ENCODE measurements at regions not wholly inside any gene's neighbourhood (a gene's known extent, or its start where the extent isn't known, plus 50 kb on each side); places are given as distances from the start of the nearest gene placed in this dataset.

- TF ChIP-seq ZNF274 (IDR thresholded peaks at IDR 0.05; ENCODE audit: low read depth, low read length), result no peak
- H3K4me3 ChIP-seq (ENCODE audit: low read length), result no peak overlapping the region
Observed at GRCh38 chr4:153122855-153123254, 81.4 kb upstream of the TRIM2 start.

- TF ChIP-seq ZNF274 (IDR thresholded peaks at IDR 0.05; ENCODE audit: low read depth, low read length), result no peak
- H3K4me3 ChIP-seq (ENCODE audit: low read length), result no peak overlapping the region
Observed at GRCh38 chr4:153126137-153126536, 78.1 kb upstream of the TRIM2 start.

DNA sequence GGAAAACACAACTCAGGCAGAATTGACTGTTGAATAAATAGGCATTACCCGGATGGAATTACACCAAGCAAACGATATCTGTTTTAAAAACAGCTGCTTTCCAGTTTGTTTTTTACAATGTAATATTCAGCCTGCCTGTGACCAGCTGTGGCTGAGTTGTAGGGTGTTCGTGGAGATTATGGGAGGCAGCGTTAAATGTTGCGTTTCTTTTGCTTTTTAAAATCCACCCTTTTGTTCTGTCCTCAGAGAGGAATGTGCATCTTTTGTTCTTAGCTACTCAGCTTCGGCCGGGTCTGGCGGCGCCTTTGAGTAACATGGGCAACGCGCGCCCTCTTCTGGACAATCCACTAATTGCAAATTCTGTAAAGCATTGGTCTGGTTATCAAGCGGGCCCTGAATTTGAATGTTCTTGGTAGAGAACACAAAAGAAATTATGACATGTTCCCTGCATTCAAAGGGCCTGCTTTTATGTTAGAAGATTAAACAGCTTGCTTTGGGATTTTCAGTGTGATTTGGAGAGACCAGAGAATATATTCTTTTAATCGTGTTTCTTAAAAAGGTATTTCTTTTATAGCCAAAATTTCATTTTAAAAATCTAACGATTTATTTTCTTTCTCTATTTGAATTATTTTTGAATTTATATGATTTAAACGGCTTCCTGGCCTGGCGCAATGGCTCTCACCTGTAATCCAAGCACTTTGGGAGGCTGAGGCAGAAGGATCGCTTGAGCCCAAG, 76.3 kb upstream of the TRIM2 start:
- no peak for TF ChIP-seq ZNF274 (IDR thresholded peaks at IDR 0.05; ENCODE audit: low read depth, low read length)
- no peak overlapping the region for H3K4me3 ChIP-seq (ENCODE audit: low read length)

DNA sequence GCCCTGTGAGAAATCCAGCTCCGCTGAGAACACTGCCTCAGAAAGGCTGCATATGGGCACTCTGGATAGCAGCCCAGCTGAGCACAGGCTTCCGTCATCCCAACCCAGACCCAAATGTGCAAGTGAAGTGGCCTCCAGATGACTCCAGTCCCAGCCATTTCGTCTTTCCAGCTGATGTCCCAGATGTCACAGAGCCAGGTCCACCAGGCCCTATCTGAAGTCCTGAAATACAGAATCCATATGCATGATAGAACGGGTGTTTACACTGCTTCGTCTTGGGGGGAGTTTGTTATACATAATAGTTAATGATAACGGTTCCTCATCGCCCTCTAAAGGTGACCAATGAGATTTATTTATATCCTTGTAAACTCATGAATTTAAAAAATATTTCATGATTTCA, 72.6 kb upstream of the TRIM2 start:
- no peak for TF ChIP-seq ZNF274 (IDR thresholded peaks at IDR 0.05; ENCODE audit: low read depth, low read length)
- H3K4me3 ChIP-seq (ENCODE audit: low read length), result no peak overlapping the region

GRCh38 chr4:153137159-153137558, 67.1 kb upstream of the TRIM2 start:
- TF ChIP-seq ZNF274 (IDR thresholded peaks at IDR 0.05; ENCODE audit: low read depth, low read length), result no peak
- no peak overlapping the region for H3K4me3 ChIP-seq (ENCODE audit: low read length)

DNA sequence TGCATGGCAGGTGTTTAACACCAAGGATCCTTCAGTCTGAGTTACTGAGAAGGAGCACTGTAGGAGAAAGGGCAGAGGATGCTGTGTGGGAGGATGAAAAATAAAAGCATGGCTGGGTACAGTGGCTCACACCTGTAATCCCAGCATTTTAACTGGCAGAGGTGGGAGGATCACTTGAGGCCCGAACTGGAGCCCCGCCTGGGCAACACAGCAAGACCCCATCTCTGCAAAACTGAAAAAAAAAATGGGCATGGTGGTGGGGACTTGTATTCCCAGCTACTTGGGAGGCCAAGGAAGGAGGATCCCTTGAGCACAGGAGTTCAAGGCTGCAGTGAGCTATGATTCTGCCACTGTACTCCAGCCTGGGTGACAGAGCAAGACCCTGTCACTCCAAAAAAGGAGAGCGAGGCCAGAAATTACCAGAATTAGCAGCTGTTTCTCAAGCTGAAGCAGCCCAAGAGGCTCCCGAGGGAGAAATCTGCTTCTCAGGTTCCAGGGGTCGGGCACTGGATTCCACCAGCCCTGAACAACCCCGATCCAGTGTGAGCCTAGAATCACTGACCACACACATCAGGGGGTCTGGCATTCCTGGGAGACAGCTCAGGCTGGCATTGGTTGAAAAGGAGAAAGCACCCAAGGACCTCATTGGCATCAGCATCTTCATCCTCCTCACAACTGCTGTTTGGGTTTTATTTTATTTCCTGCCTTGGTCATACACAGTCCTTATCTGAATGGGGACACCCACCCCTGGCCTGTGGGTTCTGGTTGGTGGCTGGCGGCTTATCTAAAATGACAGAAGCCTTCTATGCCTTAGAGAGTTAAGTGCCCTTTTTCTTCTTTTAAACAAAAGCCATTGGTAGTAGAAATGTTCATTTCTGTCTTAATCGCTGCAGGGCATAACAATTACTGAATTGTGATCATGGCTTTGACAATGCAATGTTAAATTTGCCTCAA, 66.3 kb upstream of the TRIM2 start:
- no peak for TF ChIP-seq ZNF274 (IDR thresholded peaks at IDR 0.05; ENCODE audit: low read depth, low read length)
- H3K4me3 ChIP-seq (ENCODE audit: low read length), result no peak overlapping the region

GRCh38 chr4:153138736-153139135, 65.5 kb upstream of the TRIM2 start:
- TF ChIP-seq ZNF274 (IDR thresholded peaks at IDR 0.05; ENCODE audit: low read depth, low read length), result no peak

GRCh38 chr4:153140294-153140693, 63.9 kb upstream of the TRIM2 start:
- no peak for TF ChIP-seq ZNF274 (IDR thresholded peaks at IDR 0.05; ENCODE audit: low read depth, low read length)

More at GRCh38 chr4:153138736-153139135, 65.5 kb upstream of the TRIM2 start:
- H3K4me3 ChIP-seq (ENCODE audit: low read length), result no peak overlapping the region

GRCh38 chr4:153141238-153141637, 63.0 kb upstream of the TRIM2 start:
- no peak for TF ChIP-seq ZNF274 (IDR thresholded peaks at IDR 0.05; ENCODE audit: low read depth, low read length)
- H3K4me3 ChIP-seq (ENCODE audit: low read length), result no peak overlapping the region

More at GRCh38 chr4:153140294-153140693, 63.9 kb upstream of the TRIM2 start:
- H3K4me3 ChIP-seq (ENCODE audit: low read length), result no peak overlapping the region

DNA sequence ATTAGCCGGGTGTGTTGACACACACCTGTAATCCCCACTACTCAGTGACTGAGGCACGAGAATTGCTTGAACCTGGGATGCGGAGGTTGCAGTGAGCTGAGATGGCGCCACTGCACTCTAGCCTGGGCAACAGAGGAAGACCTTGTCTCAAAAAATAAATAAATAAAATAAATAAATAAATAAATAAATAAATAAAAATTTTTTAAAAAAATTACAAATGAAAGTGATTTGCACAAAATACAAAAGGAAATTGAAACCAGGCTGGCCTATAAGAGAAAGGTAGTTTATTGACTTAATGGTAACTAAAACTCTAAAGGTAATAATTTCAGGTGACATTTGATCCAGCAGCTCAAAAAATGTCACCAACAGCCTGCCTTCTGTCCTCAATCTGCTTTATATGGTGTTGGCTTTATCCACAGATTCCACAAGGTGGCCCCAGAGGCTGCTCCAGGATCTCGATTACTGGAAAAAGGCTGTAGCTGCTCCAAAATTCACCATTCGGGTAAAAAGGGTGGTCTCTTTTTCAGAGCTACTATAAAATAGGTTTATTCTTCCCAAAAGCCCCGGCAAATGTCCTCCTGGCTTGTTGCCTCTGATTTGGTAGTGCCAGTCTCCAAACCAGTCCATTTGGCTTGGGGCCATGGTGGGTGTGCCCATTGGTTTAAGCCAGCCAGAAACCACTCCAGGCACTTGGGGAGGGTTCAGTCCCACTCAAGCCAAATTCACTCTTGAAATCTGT, 61.4 kb upstream of the TRIM2 start:
- no peak overlapping the region for H3K4me3 ChIP-seq (ENCODE audit: low read length)
- no peak for TF ChIP-seq ZNF274 (IDR thresholded peaks at IDR 0.05; ENCODE audit: low read depth, low read length)

DNA sequence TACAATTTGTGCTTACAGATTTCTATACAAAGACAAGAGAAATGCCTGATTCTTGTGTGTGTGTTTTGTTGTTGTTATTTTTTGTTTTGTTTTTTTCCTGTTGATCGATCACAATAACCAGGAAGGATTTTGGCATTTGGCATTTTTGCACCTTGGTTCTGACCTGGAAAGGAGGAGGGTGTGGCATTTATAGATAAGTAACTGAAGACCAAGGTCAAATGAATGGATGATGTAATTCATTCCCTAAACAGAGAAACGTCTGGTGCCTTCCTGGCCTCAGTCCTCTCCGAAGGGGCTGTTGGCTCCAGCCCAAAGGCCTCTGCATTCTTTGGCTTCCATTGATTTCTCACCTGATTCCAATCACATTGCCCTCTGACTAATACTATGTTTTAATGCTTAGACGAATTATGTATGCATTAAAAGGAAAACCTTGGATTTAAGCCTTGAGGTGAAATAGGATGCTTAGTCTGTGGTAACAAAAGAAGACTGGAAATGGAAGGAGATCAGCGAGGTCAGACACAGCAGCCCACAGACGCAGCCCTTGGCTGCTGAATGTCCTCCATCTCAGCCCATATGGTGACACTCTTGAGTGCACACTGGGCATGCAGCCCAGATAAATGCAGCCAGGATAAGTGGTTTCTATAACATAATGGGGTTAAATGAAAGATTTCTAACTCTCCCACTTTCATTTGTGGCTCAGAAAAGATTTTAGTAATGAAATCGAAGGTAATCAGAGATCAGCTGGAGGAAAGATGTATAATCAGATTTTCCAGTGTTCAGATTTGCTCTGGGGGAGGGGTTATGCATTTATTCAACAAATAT, 60.5 kb upstream of the TRIM2 start:
- TF ChIP-seq ZNF274 (IDR thresholded peaks at IDR 0.05; ENCODE audit: low read depth, low read length), result no peak
- no peak overlapping the region for H3K4me3 ChIP-seq (ENCODE audit: low read length)

GRCh38 chr4:153146031-153146430, 58.2 kb upstream of the TRIM2 start:
- TF ChIP-seq ZNF274 (IDR thresholded peaks at IDR 0.05; ENCODE audit: low read depth, low read length), result no peak
- H3K4me3 ChIP-seq (ENCODE audit: low read length), result no peak overlapping the region

GRCh38 chr4:153146961-153147360, 57.3 kb upstream of the TRIM2 start:
- no peak overlapping the region for H3K4me3 ChIP-seq (ENCODE audit: low read length)
- TF ChIP-seq ZNF274 (IDR thresholded peaks at IDR 0.05; ENCODE audit: low read depth, low read length), result no peak
